ENCODE measurements at regions not wholly inside any gene's neighbourhood (a gene's known extent, or its start where the extent isn't known, plus 50 kb on each side); places are given as distances from the start of the nearest gene placed in this dataset.

GRCh38 chr1:213571419-213571818 is 416.4 kb upstream of the PROX1 start:
- Histone ChIP-seq H3K79me2 (ENCODE audit: control insufficient read depth, low read length) (no peaks in the 10 kb centered on the region), H3K9me2 (replicated peaks; ENCODE audit: control insufficient read depth, low read length) (no peaks in the 10 kb centered on the region), H3K27me3 (ENCODE audit: control insufficient read depth, low read length) (no peaks in the 10 kb centered on the region), H3K27ac (ENCODE audit: low read depth, low read length) (no peak overlapping the region), H4K20me1 (ENCODE audit: control insufficient read depth, insufficient read depth, low read depth, low read length) (no peaks in the 10 kb centered on the region), H3K36me3 (ENCODE audit: control insufficient read depth, low read length) (no peaks in the 10 kb centered on the region), H3K4me2 (ENCODE audit: low read length) (no peak overlapping the region), H3K9me3 (ENCODE audit: control insufficient read depth, insufficient read depth, low read length) (no peaks in the 10 kb centered on the region), H3F3A (ENCODE audit: control insufficient read depth, insufficient read depth) (no peaks in the 10 kb centered on the region), H3K4me3 (ENCODE audit: low read length) (no peak overlapping the region), H3K4me1 (ENCODE audit: control insufficient read depth, low read length) (no peaks in the 10 kb centered on the region)
- TF ChIP-seq CTCF (IDR thresholded peaks at IDR 0.05; ENCODE audit: low read depth, low read length, poor library complexity, severe bottlenecking) (no peak), EZH2phosphoT487 (IDR thresholded peaks at IDR 0.05; ENCODE audit: borderline replicate concordance, low read length) (no peak)

DNA sequence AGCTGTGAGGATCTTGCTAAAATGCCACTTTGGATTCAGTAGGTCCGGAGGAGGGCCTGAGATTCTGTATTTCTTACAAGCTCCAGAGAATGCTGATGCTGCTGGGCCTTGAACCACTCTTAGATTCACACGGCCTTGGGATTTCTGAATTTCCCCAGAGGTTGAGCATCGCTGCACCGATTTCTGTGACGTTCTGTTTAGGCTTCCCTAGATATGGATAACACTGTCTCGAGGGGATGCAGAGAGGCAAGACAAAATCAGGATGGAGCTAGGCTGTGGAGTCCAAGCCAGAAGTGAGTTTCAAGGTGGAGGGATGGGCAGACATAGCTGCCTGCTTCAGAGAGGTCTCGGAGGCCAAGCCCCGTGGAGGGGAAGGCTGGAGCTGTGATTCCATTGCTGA is 415.9 kb upstream of the PROX1 start:
- H3F3A ChIP-seq (ENCODE audit: control insufficient read depth, insufficient read depth) = no peaks in the 10 kb centered on the region

DNA sequence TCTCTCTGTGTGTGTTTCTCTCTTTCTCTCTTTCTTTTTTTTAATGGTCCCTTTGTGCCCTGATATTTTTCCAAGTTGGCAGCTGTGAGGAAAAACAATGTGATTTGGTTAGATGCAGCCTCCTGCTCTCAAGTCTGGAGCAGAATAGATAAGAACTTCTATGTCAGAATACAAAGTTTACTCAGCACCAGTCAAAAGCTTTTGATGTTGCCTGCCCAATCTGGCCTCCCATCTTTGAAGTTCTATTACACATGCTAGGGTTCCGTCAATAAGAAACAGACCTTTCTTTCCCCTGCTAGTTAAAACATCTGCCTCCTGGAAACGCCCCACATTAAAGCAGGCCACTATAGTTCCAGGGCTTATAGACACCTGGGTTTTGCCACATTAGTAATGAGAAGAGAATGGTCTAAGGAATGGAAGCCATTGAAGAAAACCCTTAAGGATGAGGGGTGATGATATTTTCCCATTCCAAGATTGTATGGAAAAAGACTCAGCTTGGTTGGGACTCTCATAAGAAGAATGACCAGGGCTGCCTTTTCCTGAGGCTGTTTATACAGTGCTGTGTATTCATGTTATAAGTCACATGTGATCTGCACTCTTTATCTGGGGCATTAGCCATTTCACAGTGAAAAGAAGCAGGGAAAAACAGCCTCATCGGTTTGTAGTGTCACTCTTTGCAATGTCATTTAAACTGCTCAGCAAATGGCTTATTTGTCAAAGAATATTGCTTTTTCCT is 414.7 kb upstream of the PROX1 start:
- Histone ChIP-seq H3K79me2 (ENCODE audit: control insufficient read depth, low read length) (no peaks in the 10 kb centered on the region), H3K9me2 (replicated peaks; ENCODE audit: control insufficient read depth, low read length) (no peaks in the 10 kb centered on the region), H3F3A (ENCODE audit: control insufficient read depth, insufficient read depth) (no peaks in the 10 kb centered on the region), H4K20me1 (ENCODE audit: control insufficient read depth, insufficient read depth, low read depth, low read length) (no peaks in the 10 kb centered on the region), H3K36me3 (ENCODE audit: control insufficient read depth, low read length) (no peaks in the 10 kb centered on the region), H3K4me2 (ENCODE audit: low read length) (no peak overlapping the region), H3K4me3 (ENCODE audit: low read length) (no peak overlapping the region), H3K27me3 (ENCODE audit: control insufficient read depth, low read length) (no peaks in the 10 kb centered on the region), H3K4me1 (ENCODE audit: control insufficient read depth, low read length) (no peaks in the 10 kb centered on the region), H3K9me3 (ENCODE audit: control insufficient read depth, insufficient read depth, low read length) (no peaks in the 10 kb centered on the region), H3K27ac (ENCODE audit: low read depth, low read length) (no peak overlapping the region)
- TF ChIP-seq CTCF (IDR thresholded peaks at IDR 0.05; ENCODE audit: low read depth, low read length, poor library complexity, severe bottlenecking) = no peak
- no peak for TF ChIP-seq EZH2phosphoT487 (IDR thresholded peaks at IDR 0.05; ENCODE audit: borderline replicate concordance, low read length)

More for the DNA sequence above, 415.9 kb upstream of the PROX1 start:
- Histone ChIP-seq H3K9me2 (replicated peaks; ENCODE audit: control insufficient read depth, low read length) (no peaks in the 10 kb centered on the region), H3K27ac (ENCODE audit: low read depth, low read length) (no peak overlapping the region), H4K20me1 (ENCODE audit: control insufficient read depth, insufficient read depth, low read depth, low read length) (no peaks in the 10 kb centered on the region), H3K36me3 (ENCODE audit: control insufficient read depth, low read length) (no peaks in the 10 kb centered on the region), H3K79me2 (ENCODE audit: control insufficient read depth, low read length) (no peaks in the 10 kb centered on the region), H3K4me1 (ENCODE audit: control insufficient read depth, low read length) (no peaks in the 10 kb centered on the region), H3K4me2 (ENCODE audit: low read length) (no peak overlapping the region), H3K4me3 (ENCODE audit: low read length) (no peak overlapping the region), H3K9me3 (ENCODE audit: control insufficient read depth, insufficient read depth, low read length) (no peaks in the 10 kb centered on the region), H3K27me3 (ENCODE audit: control insufficient read depth, low read length) (no peaks in the 10 kb centered on the region)
- TF ChIP-seq CTCF (IDR thresholded peaks at IDR 0.05; ENCODE audit: low read depth, low read length, poor library complexity, severe bottlenecking) (no peak), EZH2phosphoT487 (IDR thresholded peaks at IDR 0.05; ENCODE audit: borderline replicate concordance, low read length) (no peak)
